ENCODE measurements at regions not wholly inside any gene's neighbourhood (a gene's known extent, or its start where the extent isn't known, plus 50 kb on each side); places are given as distances from the start of the nearest gene placed in this dataset.

DNA sequence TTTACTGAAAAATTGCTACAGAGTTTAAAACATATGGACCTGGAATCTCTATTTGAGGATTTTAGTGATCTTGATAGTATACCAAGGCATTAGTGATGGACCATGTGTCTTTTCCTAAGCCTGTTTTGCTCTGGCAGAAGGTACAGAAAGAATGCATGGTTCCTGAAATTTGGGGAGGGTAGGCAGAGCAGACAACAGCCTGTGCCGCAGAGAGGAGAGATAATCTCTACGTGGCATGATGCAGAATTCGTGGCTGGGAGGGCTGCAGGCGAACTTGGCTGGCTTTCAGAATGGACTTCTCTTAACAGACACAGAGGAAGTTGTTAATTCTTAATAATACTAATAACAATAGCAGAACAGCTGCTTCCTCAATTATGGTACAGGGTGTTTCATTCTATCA lies 137.5 kb upstream of the FOXB1 start:
- TF ChIP-seq CTCF (IDR thresholded peaks at IDR 0.05; ENCODE audit: low read length) (no peak), EZH2 (optimal IDR thresholded peaks at IDR 0.05; ENCODE audit: low read depth, low read length) (no peak)
